HCT116 (cell line): ENCODE measurements at regions not wholly inside any gene's neighbourhood (a gene's known extent, or its start where the extent isn't known, plus 50 kb on each side); places are given as distances from the start of the nearest gene placed in this dataset.

ENCODE experiments used
- ATAC-seq: fragments of 200-7000 bp; cut with Tn5 transposase; 2 replicates; pipeline ENCODE4 v1.9.1; 2020; ENCODE audit warnings: mild to moderate bottlenecking, moderate library complexity
- BruUV-seq: library from RNA; stranded (reverse); fragments of 400-500 nt; replicated peaks from 2 replicates; lab custom pipeline; 2021; lab: Mats Ljungman, UMichigan
- CTCF ChIA-PET: fragments of 300-600 bp; sonication (Branson Sonifier 250); formaldehyde crosslinking; loops from one replicate; lab custom pipeline; 2021; ENCODE audit warnings: antibody characterized with exemption; lab: Charles Lee
- POLR2A ChIA-PET: fragments of 300-600, 350-600 bp; sonication (Branson Sonifier 250); formaldehyde crosslinking; loops from one replicate; lab custom pipeline; 2021; ENCODE audit warnings: antibody characterized with exemption; lab: Charles Lee
- RAD21 ChIA-PET, 2 experiments: fragments of 300-600 bp; sonication (Branson Sonifier 250); formaldehyde crosslinking; loops; one replicate each; lab custom pipeline; 2023; ENCODE audit warnings: low total read pairs in 2 of 2; ENCODE audit not compliant: uncharacterized antibody in 2 of 2, unreplicated experiment in 2 of 2, low non-redundant PET in 1 of 2; lab: Charles Lee
- DNase-seq: peaks from one replicate; pipeline ENCODE4 v3.0.0-alpha.2; 2010; ENCODE audit warnings: low read depth, low spot score
- H2AFZ ChIP-seq: fragments of 200-600 bp; shearing (Covaris generic), sonication (generic); 2 replicates; pipeline ENCODE4 v1.6.1; 2017; ENCODE audit warnings: low read depth, mixed run types, mixed read lengths, antibody characterized with exemption, low read length; ENCODE audit not compliant: poor library complexity, severe bottlenecking
- H3K27ac ChIP-seq: 2 replicates; pipeline ENCODE4 v1.5.1; 2012; ENCODE audit warnings: low read depth, low read length
- H3K27me3 ChIP-seq: fragments of 200-600 bp; sonication (generic); 2 replicates; pipeline ENCODE4 v1.6.1; 2016; ENCODE audit warnings: mixed run types, low read length, mixed read lengths; ENCODE audit not compliant: insufficient read depth
- H3K36me3 ChIP-seq, 2 experiments: fragments of 200-500 bp in 1 of 2; fragments of 200-600 bp in 1 of 2; sonication (Bioruptor generic) in 1 of 2; sonication (generic) in 1 of 2; 2 replicates each; pipeline versions ENCODE4 v1.5.1 to v1.6.1; 2014 to 2016; ENCODE audit warnings: low read length in 2 of 2, inconsistent platforms in 1 of 2, mixed read lengths in 1 of 2, mixed run types in 1 of 2; ENCODE audit not compliant: insufficient read depth in 2 of 2, control insufficient read depth in 1 of 2
- H3K4me1 ChIP-seq, 2 experiments: fragments of 200-600 bp in 1 of 2; sonication (generic) in 1 of 2; 2 replicates each; pipeline versions ENCODE4 v1.5.1 to v1.6.1; 2012 to 2017; ENCODE audit warnings: low read length in 2 of 2, inconsistent platforms in 1 of 2, mild to moderate bottlenecking in 1 of 2, mixed read lengths in 1 of 2, mixed run types in 1 of 2, moderate library complexity in 1 of 2; ENCODE audit not compliant: insufficient read depth in 2 of 2, control insufficient read depth in 1 of 2
- H3K4me2 ChIP-seq: fragments of 200-600 bp; sonication (generic); 2 replicates; pipeline ENCODE4 v1.6.1; 2017; ENCODE audit warnings: mixed run types, low read length, mixed read lengths
- H3K4me3 ChIP-seq, 2 experiments: fragments of 200-600 bp in 1 of 2; sonication (generic) in 1 of 2; replicated peaks in 1 of 2; 2 replicates each; pipeline ENCODE4 v1.5.1; 2011 to 2016; ENCODE audit warnings: low read length in 2 of 2, control low read depth in 1 of 2, low read depth in 1 of 2, mild to moderate bottlenecking in 1 of 2, mixed read lengths in 1 of 2, mixed run types in 1 of 2
- H3K79me2 ChIP-seq: fragments of 200-600 bp; sonication (generic); 2 replicates; pipeline ENCODE4 v1.6.1; 2017; ENCODE audit warnings: mild to moderate bottlenecking, mixed run types, low read length, moderate library complexity, mixed read lengths; ENCODE audit not compliant: insufficient read depth
- H3K9ac ChIP-seq: fragments of 200-600 bp; sonication (generic); 2 replicates; pipeline ENCODE4 v1.6.1; 2016; ENCODE audit warnings: low read length, mixed read lengths
- H3K9me2 ChIP-seq: fragments of 200-600 bp; sonication (generic), shearing (Covaris generic); 2 replicates; pipeline ENCODE4 v1.6.1; 2017; ENCODE audit warnings: mixed run types, mild to moderate bottlenecking, moderate library complexity; ENCODE audit not compliant: insufficient read depth
- H3K9me3 ChIP-seq, 2 experiments: fragments of 200-500 bp in 1 of 2; fragments of 200-600 bp in 1 of 2; sonication (Bioruptor generic) in 1 of 2; sonication (generic) in 1 of 2; 2 replicates each; pipeline ENCODE4 v1.6.1; 2014 to 2017; ENCODE audit warnings: low read length in 2 of 2, mixed read lengths in 2 of 2, inconsistent platforms in 1 of 2, low read depth in 1 of 2, mild to moderate bottlenecking in 1 of 2, mixed run types in 1 of 2, moderate library complexity in 1 of 2; ENCODE audit not compliant: control insufficient read depth in 1 of 2, insufficient read depth in 1 of 2
- H4K20me1 ChIP-seq: fragments of 200-600 bp; sonication (generic), shearing (Covaris generic); 2 replicates; pipeline ENCODE4 v1.6.1; 2017; ENCODE audit warnings: mixed run types, mild to moderate bottlenecking, moderate library complexity; ENCODE audit not compliant: insufficient read depth
- CBX3 ChIP-seq: IDR thresholded peaks from 2 replicates; pipeline ENCODE4 v1.6.1; 2012; ENCODE audit warnings: low read depth
- EGR1 ChIP-seq: IDR thresholded peaks from 2 replicates; pipeline ENCODE4 v1.6.1; 2012; ENCODE audit warnings: low read depth
- EZH2 ChIP-seq: fragments of 200-600 bp; sonication (generic); IDR thresholded peaks from 2 replicates; pipeline ENCODE4 v1.6.1; 2017; ENCODE audit warnings: antibody characterized with exemption, mixed run types
- EZH2phosphoT487 ChIP-seq: fragments of 200-600 bp; IDR thresholded peaks from 2 replicates; pipeline ENCODE4 v1.6.1; 2018; ENCODE audit warnings: antibody characterized with exemption, borderline replicate concordance
- FOSL1 ChIP-seq: IDR thresholded peaks from 2 replicates; pipeline ENCODE4 v1.6.1; 2012; ENCODE audit warnings: low read depth
- MAX ChIP-seq: IDR thresholded peaks from 2 replicates; pipeline ENCODE4 v1.6.1; 2012
- RAD21 ChIP-seq: IDR thresholded peaks from 2 replicates; pipeline ENCODE4 v1.6.1; 2012; ENCODE audit warnings: low read depth, mild to moderate bottlenecking
- SRF ChIP-seq: IDR thresholded peaks from 2 replicates; pipeline ENCODE4 v1.6.1; 2012; ENCODE audit warnings: low read depth
- YY1 ChIP-seq: IDR thresholded peaks from 2 replicates; pipeline ENCODE4 v1.6.1; 2011; ENCODE audit warnings: low read length, low read depth, moderate library complexity, mild to moderate bottlenecking; ENCODE audit not compliant: insufficient replicate concordance; ENCODE audit errors: extremely low read depth
- ZNF274 ChIP-seq: fragments of 200-500 bp; sonication (Bioruptor generic); IDR thresholded peaks from 2 replicates; pipeline ENCODE4 v1.6.1; 2014; ENCODE audit warnings: mild to moderate bottlenecking, low read depth, low read length, inconsistent platforms
- intact Hi-C: fragments of 100-400 bp; cut with micrococcal nuclease; formaldehyde crosslinking; loops from 2 replicates; pipeline ENCODE4 v1.10.0; 2022
- TF ChIP-seq, protein P1 (sequence below): IDR thresholded peaks from 2 replicates; pipeline ENCODE4 v1.6.1; 2011; ENCODE audit warnings: mild to moderate bottlenecking, low read length, moderate library complexity; ENCODE audit not compliant: insufficient replicate concordance; ENCODE audit errors: extremely low read depth
- TF ChIP-seq, protein P2 (sequence below): IDR thresholded peaks from 2 replicates; pipeline ENCODE4 v1.6.1; 2012; ENCODE audit warnings: low read depth
- TF ChIP-seq, protein P3 (sequence below), 3 experiments: fragments of 200-600 bp in 1 of 3; sonication (generic) in 1 of 3; IDR thresholded peaks in 2 of 3; conservative IDR thresholded peaks in 1 of 3; 2 replicates each; pipeline ENCODE4 v1.5.1; 2012 to 2017; ENCODE audit warnings: low read depth in 2 of 3, low read length in 2 of 3, antibody characterized with exemption in 1 of 3, borderline replicate concordance in 1 of 3, control low read depth in 1 of 3, mild to moderate bottlenecking in 1 of 3, mixed read lengths in 1 of 3, mixed run types in 1 of 3, moderate library complexity in 1 of 3; ENCODE audit not compliant: insufficient read depth in 1 of 3

GRCh38 chr7:117931314-117931713 is 58.1 kb upstream of the CTTNBP2 start:
- Histone ChIP-seq H4K20me1 (no peaks in the 10 kb centered on the region), H3K27ac (no peak overlapping the region), H3K36me3 (no peaks in the 10 kb centered on the region), H2AFZ (no peak overlapping the region), H3K27me3 (no peaks in the 10 kb centered on the region), H3K9me3 (no peaks in the 10 kb centered on the region), H3K4me3 (no peak overlapping the region), H3K4me1 (no peaks in the 10 kb centered on the region), H3K9me2 (no peaks in the 10 kb centered on the region), H3K4me2 (no peak overlapping the region), H3K9ac (no peak overlapping the region), H3K79me2 (no peaks in the 10 kb centered on the region)
- no TSS peak for BruUV-seq
- ChIA-PET CTCF (no interaction called here), POLR2A (no interaction called here), RAD21 (no interaction called here)
- DNase-seq (no peak), ATAC-seq (no peak)
- intact Hi-C loops = no loop called here
- TF ChIP-seq EZH2 (no peak), MAX (no peak), FOSL1 (no peak), RAD21 (no peak), CBX3 (no peak), EGR1 (no peak), SRF (no peak), ZNF274 (no peak), EZH2phosphoT487 (no peak), YY1 (no peak)
- TF ChIP-seq, protein P1, sequence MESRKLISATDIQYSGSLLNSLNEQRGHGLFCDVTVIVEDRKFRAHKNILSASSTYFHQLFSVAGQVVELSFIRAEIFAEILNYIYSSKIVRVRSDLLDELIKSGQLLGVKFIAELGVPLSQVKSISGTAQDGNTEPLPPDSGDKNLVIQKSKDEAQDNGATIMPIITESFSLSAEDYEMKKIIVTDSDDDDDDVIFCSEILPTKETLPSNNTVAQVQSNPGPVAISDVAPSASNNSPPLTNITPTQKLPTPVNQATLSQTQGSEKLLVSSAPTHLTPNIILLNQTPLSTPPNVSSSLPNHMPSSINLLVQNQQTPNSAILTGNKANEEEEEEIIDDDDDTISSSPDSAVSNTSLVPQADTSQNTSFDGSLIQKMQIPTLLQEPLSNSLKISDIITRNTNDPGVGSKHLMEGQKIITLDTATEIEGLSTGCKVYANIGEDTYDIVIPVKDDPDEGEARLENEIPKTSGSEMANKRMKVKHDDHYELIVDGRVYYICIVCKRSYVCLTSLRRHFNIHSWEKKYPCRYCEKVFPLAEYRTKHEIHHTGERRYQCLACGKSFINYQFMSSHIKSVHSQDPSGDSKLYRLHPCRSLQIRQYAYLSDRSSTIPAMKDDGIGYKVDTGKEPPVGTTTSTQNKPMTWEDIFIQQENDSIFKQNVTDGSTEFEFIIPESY = no peak
- TF ChIP-seq, protein P2, sequence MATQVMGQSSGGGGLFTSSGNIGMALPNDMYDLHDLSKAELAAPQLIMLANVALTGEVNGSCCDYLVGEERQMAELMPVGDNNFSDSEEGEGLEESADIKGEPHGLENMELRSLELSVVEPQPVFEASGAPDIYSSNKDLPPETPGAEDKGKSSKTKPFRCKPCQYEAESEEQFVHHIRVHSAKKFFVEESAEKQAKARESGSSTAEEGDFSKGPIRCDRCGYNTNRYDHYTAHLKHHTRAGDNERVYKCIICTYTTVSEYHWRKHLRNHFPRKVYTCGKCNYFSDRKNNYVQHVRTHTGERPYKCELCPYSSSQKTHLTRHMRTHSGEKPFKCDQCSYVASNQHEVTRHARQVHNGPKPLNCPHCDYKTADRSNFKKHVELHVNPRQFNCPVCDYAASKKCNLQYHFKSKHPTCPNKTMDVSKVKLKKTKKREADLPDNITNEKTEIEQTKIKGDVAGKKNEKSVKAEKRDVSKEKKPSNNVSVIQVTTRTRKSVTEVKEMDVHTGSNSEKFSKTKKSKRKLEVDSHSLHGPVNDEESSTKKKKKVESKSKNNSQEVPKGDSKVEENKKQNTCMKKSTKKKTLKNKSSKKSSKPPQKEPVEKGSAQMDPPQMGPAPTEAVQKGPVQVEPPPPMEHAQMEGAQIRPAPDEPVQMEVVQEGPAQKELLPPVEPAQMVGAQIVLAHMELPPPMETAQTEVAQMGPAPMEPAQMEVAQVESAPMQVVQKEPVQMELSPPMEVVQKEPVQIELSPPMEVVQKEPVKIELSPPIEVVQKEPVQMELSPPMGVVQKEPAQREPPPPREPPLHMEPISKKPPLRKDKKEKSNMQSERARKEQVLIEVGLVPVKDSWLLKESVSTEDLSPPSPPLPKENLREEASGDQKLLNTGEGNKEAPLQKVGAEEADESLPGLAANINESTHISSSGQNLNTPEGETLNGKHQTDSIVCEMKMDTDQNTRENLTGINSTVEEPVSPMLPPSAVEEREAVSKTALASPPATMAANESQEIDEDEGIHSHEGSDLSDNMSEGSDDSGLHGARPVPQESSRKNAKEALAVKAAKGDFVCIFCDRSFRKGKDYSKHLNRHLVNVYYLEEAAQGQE = no peak
- TF ChIP-seq, protein P3, sequence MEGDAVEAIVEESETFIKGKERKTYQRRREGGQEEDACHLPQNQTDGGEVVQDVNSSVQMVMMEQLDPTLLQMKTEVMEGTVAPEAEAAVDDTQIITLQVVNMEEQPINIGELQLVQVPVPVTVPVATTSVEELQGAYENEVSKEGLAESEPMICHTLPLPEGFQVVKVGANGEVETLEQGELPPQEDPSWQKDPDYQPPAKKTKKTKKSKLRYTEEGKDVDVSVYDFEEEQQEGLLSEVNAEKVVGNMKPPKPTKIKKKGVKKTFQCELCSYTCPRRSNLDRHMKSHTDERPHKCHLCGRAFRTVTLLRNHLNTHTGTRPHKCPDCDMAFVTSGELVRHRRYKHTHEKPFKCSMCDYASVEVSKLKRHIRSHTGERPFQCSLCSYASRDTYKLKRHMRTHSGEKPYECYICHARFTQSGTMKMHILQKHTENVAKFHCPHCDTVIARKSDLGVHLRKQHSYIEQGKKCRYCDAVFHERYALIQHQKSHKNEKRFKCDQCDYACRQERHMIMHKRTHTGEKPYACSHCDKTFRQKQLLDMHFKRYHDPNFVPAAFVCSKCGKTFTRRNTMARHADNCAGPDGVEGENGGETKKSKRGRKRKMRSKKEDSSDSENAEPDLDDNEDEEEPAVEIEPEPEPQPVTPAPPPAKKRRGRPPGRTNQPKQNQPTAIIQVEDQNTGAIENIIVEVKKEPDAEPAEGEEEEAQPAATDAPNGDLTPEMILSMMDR (IDR thresholded peaks at IDR 0.05 in 2 of 3, conservative IDR thresholded peaks at IDR 0.05 in 1 of 3; ENCODE audit: borderline replicate concordance in 1 of 3, insufficient read depth in 1 of 3, low read depth in 2 of 3, low read length in 2 of 3) = no peak
